K562 (cell line): ENCODE measurements at regions not wholly inside any gene's neighbourhood (a gene's known extent, or its start where the extent isn't known, plus 50 kb on each side); places are given as distances from the start of the nearest gene placed in this dataset.

ENCODE experiments used
- ATAC-seq: fragments of 200-7000 bp; cut with Tn5 transposase; 3 replicates; pipeline ENCODE4 v1.9.1; 2020; ENCODE audit warnings: moderate library complexity
- BruUV-seq: library from RNA; stranded (reverse); fragments of 400-500 nt; replicated peaks from 2 replicates; lab custom pipeline; 2021; lab: Mats Ljungman, UMichigan
- CTCF ChIA-PET: fragments of 300-600 bp; formaldehyde crosslinking; extraction: SDS; loops from one replicate; lab custom pipeline; 2021; ENCODE audit warnings: low intra/inter-chr PET ratio; lab: Yijun Ruan, JAX
- POLR2A ChIA-PET: fragments of 300-600, 350-650 bp; sonication (Branson Sonifier 250); formaldehyde crosslinking; extraction: SDS; loops from one replicate; lab custom pipeline; 2021; ENCODE audit warnings: antibody characterized with exemption, inconsistent platforms; lab: Yijun Ruan, JAX
- DNase-seq, 4 experiments: peaks; one replicate each; pipeline versions ENCODE4 v3.0.0 to v3.0.0-alpha.2; 2011 to 2018; ENCODE audit warnings: low spot score in 3 of 4, mixed read lengths in 3 of 4; ENCODE audit errors: extremely low read depth in 1 of 4
- FAIRE-seq: peaks from 2 replicates; lab custom pipeline; 2011; peaks lifted over from hg19 to GRCh38; lab: Jason Lieb, UNC
- H2AFZ ChIP-seq: 2 replicates; pipeline ENCODE4 v1.6.0; 2011; ENCODE audit warnings: low read depth, low read length, control low read depth, inconsistent platforms
- H3K27ac ChIP-seq: fragments of 200-600 bp; 3 replicates; pipeline ENCODE4 v1.8.0; 2011; ENCODE audit warnings: low read depth, mild to moderate bottlenecking, control low read depth, inconsistent platforms, low read length, moderate library complexity, mixed read lengths; ENCODE audit errors: extremely low read depth
- H3K27me3 ChIP-seq, 2 experiments: fragments of 300-600 bp in 1 of 2; 2 replicates in 1 of 2; 3 replicates in 1 of 2; pipeline versions ENCODE4 v1.6.0 to v1.8.0; 2011; ENCODE audit warnings: inconsistent platforms in 2 of 2, low read length in 2 of 2, mild to moderate bottlenecking in 1 of 2, mixed read lengths in 1 of 2, moderate library complexity in 1 of 2; ENCODE audit not compliant: control insufficient read depth in 2 of 2, insufficient read depth in 2 of 2
- H3K36me3 ChIP-seq: fragments of 300-600 bp; 3 replicates; pipeline ENCODE4 v1.8.0; 2011; ENCODE audit warnings: mild to moderate bottlenecking, low read length, inconsistent platforms; ENCODE audit not compliant: control insufficient read depth, insufficient read depth
- H3K4me1 ChIP-seq, 2 experiments: fragments of 200-600 bp in 1 of 2; replicated peaks in 1 of 2; 2 replicates in 1 of 2; 3 replicates in 1 of 2; pipeline versions ENCODE4 v1.5.1 to v1.8.0; 2011; ENCODE audit warnings: inconsistent platforms in 2 of 2, low read length in 2 of 2, mild to moderate bottlenecking in 1 of 2, mixed read lengths in 1 of 2, moderate library complexity in 1 of 2; ENCODE audit not compliant: control insufficient read depth in 2 of 2, insufficient read depth in 2 of 2
- H3K4me2 ChIP-seq: 2 replicates; pipeline ENCODE4 v1.6.1; 2011; ENCODE audit warnings: low read length, control low read depth, inconsistent platforms, mixed read lengths; ENCODE audit not compliant: insufficient read depth
- H3K4me3 ChIP-seq: fragments of 200-600 bp; sonication (generic), shearing (Covaris generic); 2 replicates; pipeline ENCODE4 v1.5.1; 2016; ENCODE audit warnings: control low read depth, inconsistent platforms
- H3K79me2 ChIP-seq: fragments of 200-600 bp; 3 replicates; pipeline ENCODE4 v1.8.0; 2011; ENCODE audit warnings: low read length, inconsistent platforms; ENCODE audit not compliant: control insufficient read depth, insufficient read depth
- H3K9ac ChIP-seq, 2 experiments: 2 replicates each; pipeline versions ENCODE4 v1.6.0 to v1.6.1; 2011; ENCODE audit warnings: low read depth in 2 of 2, low read length in 2 of 2, control low read depth in 1 of 2, inconsistent platforms in 1 of 2, mild to moderate bottlenecking in 1 of 2, mixed read lengths in 1 of 2; ENCODE audit not compliant: insufficient read depth in 1 of 2
- H3K9me1 ChIP-seq: one replicate; pipeline ENCODE4 v1.6.0; 2011; ENCODE audit warnings: inconsistent platforms, mild to moderate bottlenecking, low read length, moderate library complexity; ENCODE audit not compliant: control insufficient read depth, insufficient read depth
- H3K9me3 ChIP-seq: replicated peaks from 2 replicates; pipeline ENCODE4 v1.5.1; 2011; ENCODE audit warnings: low read depth, low read length, inconsistent platforms; ENCODE audit not compliant: control insufficient read depth, insufficient read depth
- H4K20me1 ChIP-seq: replicated peaks from 2 replicates; pipeline ENCODE4 v1.6.1; 2011; ENCODE audit warnings: low read length, inconsistent platforms, mixed read lengths; ENCODE audit not compliant: control insufficient read depth, insufficient read depth
- BDP1 ChIP-seq: IDR thresholded peaks from 3 replicates; pipeline ENCODE4 v1.6.1; 2011; ENCODE audit not compliant: insufficient read length, insufficient read depth
- CBX1 ChIP-seq: sonication (generic); IDR thresholded peaks from 2 replicates; pipeline ENCODE4 v1.6.1; 2016; ENCODE audit warnings: antibody characterized with exemption, low read depth, mild to moderate bottlenecking
- ESRRB ChIP-seq: fragments of 250-450 bp; sonication (Bioruptor Pico); IDR thresholded peaks from 2 replicates; pipeline ENCODE4 v1.5.0; 2020; ENCODE audit warnings: mild to moderate bottlenecking, moderate library complexity, borderline replicate concordance
- HNRNPLL ChIP-seq: fragments of 200-400 bp; formaldehyde crosslinking; IDR thresholded peaks from 2 replicates; pipeline ENCODE4 v1.6.1; 2017; ENCODE audit warnings: low read length, low read depth, mild to moderate bottlenecking; ENCODE audit not compliant: poor library complexity, severe bottlenecking
- MECOM ChIP-seq: fragments of 250-450 bp; sonication (Bioruptor Pico); IDR thresholded peaks from 2 replicates; pipeline ENCODE4 v1.8.0; 2022; ENCODE audit warnings: inconsistent platforms
- PTBP1 ChIP-seq: fragments of 200-400 bp; formaldehyde crosslinking; IDR thresholded peaks from 2 replicates; pipeline ENCODE4 v1.6.1; 2017; ENCODE audit warnings: low read depth, low read length
- RB1 ChIP-seq: fragments of 450-650 bp; IDR thresholded peaks from 2 replicates; pipeline ENCODE4 v1.6.1; 2017; ENCODE audit warnings: low read depth, mild to moderate bottlenecking
- RNF2 ChIP-seq: sonication (generic); IDR thresholded peaks from 2 replicates; pipeline ENCODE4 v1.6.1; 2016
- RREB1 ChIP-seq: fragments of 250-450 bp; sonication (Bioruptor Pico); IDR thresholded peaks from 2 replicates; pipeline ENCODE4 v1.4.0; 2020
- ZBTB2 ChIP-seq: fragments of 450-650 bp; IDR thresholded peaks from 2 replicates; pipeline ENCODE4 v1.6.1; 2016; ENCODE audit warnings: antibody characterized with exemption
- WGBS: fragments of 100-300 bp; shearing (Covaris generic); methylation state at CpG from one replicate; pipeline ENCODE4 v1.1.6; 2016; ENCODE audit warnings: low coverage, mixed read lengths; ENCODE audit not compliant: insufficient coverage; ENCODE audit errors: missing lambda C conversion rate; 5-methylcytosine and 5-hydroxymethylcytosine counted together
- in situ Hi-C: fragments of 300-500 bp; cut with MboI; formaldehyde crosslinking; loops from 4 replicates; pipeline ENCODE4 v1.15.0; 2018; ENCODE audit warnings: inconsistent platforms, mixed read lengths
- intact Hi-C: fragments of 100-400 bp; cut with micrococcal nuclease; formaldehyde crosslinking; loops from 2 replicates; pipeline ENCODE4 v1.14.2; 2022
- TF ChIP-seq, protein P1 (sequence below): fragments of 450-650 bp; formaldehyde crosslinking; IDR thresholded peaks from 2 replicates; pipeline ENCODE4 v1.4.0; 2022; ENCODE audit warnings: missing genetic modification characterization

DNA sequence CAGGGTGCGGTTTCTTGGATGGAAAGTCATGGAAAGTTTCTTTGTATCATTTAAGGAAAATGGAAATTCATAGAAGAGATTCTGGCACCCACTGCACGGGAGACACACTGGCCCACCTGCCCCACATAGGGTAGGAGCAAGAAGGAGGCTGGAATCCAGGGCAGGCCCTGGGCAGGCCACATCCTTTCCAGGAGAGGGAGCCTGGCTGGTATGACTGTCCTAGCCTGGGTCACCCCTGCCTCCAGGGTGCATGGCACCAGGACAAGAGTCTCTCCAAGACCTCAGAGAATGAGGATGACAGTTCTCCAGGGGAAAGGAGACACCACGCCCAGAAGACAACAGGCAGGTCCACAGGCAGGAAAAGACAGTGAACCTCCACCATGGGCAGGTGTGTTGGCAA lies 297.2 kb downstream of the TCERG1L start (continued):
- TF ChIP-seq RREB1 (CRISPR knock-in tag), result no peak

DNA sequence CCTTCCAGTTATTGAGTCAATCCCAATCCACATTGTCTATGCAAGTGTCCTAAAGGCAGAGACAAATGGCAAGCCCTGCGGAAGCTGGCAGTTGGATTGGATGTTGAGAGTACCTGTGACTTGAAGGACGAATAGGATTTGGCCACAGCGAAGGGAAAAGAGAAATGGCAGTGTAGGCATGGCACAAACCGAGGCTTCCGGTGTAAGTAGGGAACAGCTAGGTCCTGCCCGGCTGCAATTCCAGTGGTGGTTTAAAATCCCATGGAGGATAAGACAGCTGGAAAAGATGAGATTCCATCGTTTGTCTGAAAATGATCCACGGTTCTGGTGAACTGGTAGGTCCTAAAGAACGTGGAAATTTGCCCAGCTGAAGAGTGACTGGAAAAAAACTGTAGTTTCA lies 296.2 kb downstream of the TCERG1L start:
- H3K4me1 ChIP-seq, result no peaks in the 10 kb centered on the region
- 0% methylated on average over 7 of the region's 9 CpGs for WGBS
- CTCF ChIA-PET, result no interaction called here
- no TSS peak for BruUV-seq
- FAIRE-seq (no peak), ATAC-seq (no peak), DNase-seq (no peak)
- H3K27ac ChIP-seq, result no peak overlapping the region
- intact Hi-C loops (no loop called here), in situ Hi-C loops (no loop called here)
- H3K9me3 ChIP-seq, result no peaks in the 10 kb centered on the region
- peaks cover 0 to 6% of the 10 kb centered on the region in 2 experiments; a peak in 1 of 5 replicates for H3K27me3 ChIP-seq
- H3K4me3 ChIP-seq, result no peak overlapping the region
- H4K20me1 ChIP-seq, result no peaks in the 10 kb centered on the region
- POLR2A ChIA-PET, result no interaction called here
- H3K9ac ChIP-seq, result no peak overlapping the region
- no peaks in the 10 kb centered on the region for H3K79me2 ChIP-seq
- no peak overlapping the region for H3K4me2 ChIP-seq
- no peaks in the 10 kb centered on the region for H3K9me1 ChIP-seq
- H2AFZ ChIP-seq, result no peak overlapping the region
- H3K36me3 ChIP-seq, result no peaks in the 10 kb centered on the region
- no peak for TF ChIP-seq RNF2
- no peak for TF ChIP-seq HNRNPLL
- no peak for TF ChIP-seq BDP1
- no peak for TF ChIP-seq MECOM (CRISPR knock-in tag)
- no peak for TF ChIP-seq PTBP1
- TF ChIP-seq, protein P1, sequence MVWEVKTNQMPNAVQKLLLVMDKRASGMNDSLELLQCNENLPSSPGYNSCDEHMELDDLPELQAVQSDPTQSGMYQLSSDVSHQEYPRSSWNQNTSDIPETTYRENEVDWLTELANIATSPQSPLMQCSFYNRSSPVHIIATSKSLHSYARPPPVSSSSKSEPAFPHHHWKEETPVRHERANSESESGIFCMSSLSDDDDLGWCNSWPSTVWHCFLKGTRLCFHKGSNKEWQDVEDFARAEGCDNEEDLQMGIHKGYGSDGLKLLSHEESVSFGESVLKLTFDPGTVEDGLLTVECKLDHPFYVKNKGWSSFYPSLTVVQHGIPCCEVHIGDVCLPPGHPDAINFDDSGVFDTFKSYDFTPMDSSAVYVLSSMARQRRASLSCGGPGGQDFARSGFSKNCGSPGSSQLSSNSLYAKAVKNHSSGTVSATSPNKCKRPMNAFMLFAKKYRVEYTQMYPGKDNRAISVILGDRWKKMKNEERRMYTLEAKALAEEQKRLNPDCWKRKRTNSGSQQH (CRISPR knock-in tag), result no peak
- no peak for TF ChIP-seq ESRRB
- no peak for TF ChIP-seq CBX1
- no peak for TF ChIP-seq RB1
- no peak for TF ChIP-seq ZBTB2
- TF ChIP-seq, all 486 proteins: peak for 0
